ENCODE measurements at regions not wholly inside any gene's neighbourhood (a gene's known extent, or its start where the extent isn't known, plus 50 kb on each side); places are given as distances from the start of the nearest gene placed in this dataset.
A peak's percentile ranks its signal among the peaks of the same experiment; 100 is the strongest.

GRCh38 chr15:70241561-70242320, 144.0 kb upstream of the TLE3 start:
- TF ChIP-seq CTCF (IDR thresholded peaks at IDR 0.05; ENCODE audit: insufficient read depth, low read length) (no peak), REST (IDR thresholded peaks at IDR 0.05; ENCODE audit: insufficient replicate concordance, low read depth) (no peak), POLR2AphosphoS5 (IDR thresholded peaks at IDR 0.05; ENCODE audit: low read depth) (no peak), GABPA (IDR thresholded peaks at IDR 0.05; ENCODE audit: low read depth) (no peak), SPI1 (IDR thresholded peaks at IDR 0.05; ENCODE audit: borderline replicate concordance, low read depth) (peak; percentile 21; the same call in 1 of the 2 replicates)
